ENCODE measurements at regions not wholly inside any gene's neighbourhood (a gene's known extent, or its start where the extent isn't known, plus 50 kb on each side); places are given as distances from the start of the nearest gene placed in this dataset.

GRCh38 chr4:112023402-112023950 is 121.8 kb upstream of the FAM241A start:
- TF ChIP-seq CTCF (IDR thresholded peaks at IDR 0.05; ENCODE audit: poor library complexity) (no peak), EZH2 (IDR thresholded peaks at IDR 0.05; ENCODE audit: borderline replicate concordance) (no peak)
